ENCODE measurements at regions not wholly inside any gene's neighbourhood (a gene's known extent, or its start where the extent isn't known, plus 50 kb on each side); places are given as distances from the start of the nearest gene placed in this dataset.

- H3K27ac ChIP-seq = no peak overlapping the region
- TF ChIP-seq ZFX (IDR thresholded peaks at IDR 0.05) = no peak
- no peak for TF ChIP-seq CTCF (conservative IDR thresholded peaks at IDR 0.05)
Observed at GRCh38 chr12:60834806-60835205, 1239.0 kb downstream of the SLC16A7 start.

GRCh38 chr12:60836651-60837050, 1240.8 kb downstream of the SLC16A7 start:
- no peak for TF ChIP-seq ZFX (IDR thresholded peaks at IDR 0.05)
- no peak for TF ChIP-seq CTCF (conservative IDR thresholded peaks at IDR 0.05)
- no peak overlapping the region for H3K27ac ChIP-seq

GRCh38 chr12:60842181-60842580, 1246.4 kb downstream of the SLC16A7 start:
- TF ChIP-seq CTCF (conservative IDR thresholded peaks at IDR 0.05) (no peak), ZFX (IDR thresholded peaks at IDR 0.05) (no peak)
- H3K27ac ChIP-seq = no peak overlapping the region

- TF ChIP-seq ZFX (IDR thresholded peaks at IDR 0.05) (no peak), CTCF (conservative IDR thresholded peaks at IDR 0.05) (no peak)
- H3K27ac ChIP-seq = no peak overlapping the region
Observed at GRCh38 chr12:60844101-60844500, 1248.3 kb downstream of the SLC16A7 start.

GRCh38 chr12:60844875-60845274, 1249.0 kb downstream of the SLC16A7 start:
- TF ChIP-seq CTCF (conservative IDR thresholded peaks at IDR 0.05) (no peak), ZFX (IDR thresholded peaks at IDR 0.05) (no peak)
- H3K27ac ChIP-seq = no peak overlapping the region

- no peak overlapping the region for H3K27ac ChIP-seq
Observed at GRCh38 chr12:60845696-60846095, 1249.9 kb downstream of the SLC16A7 start.

GRCh38 chr12:60847281-60847680, 1251.5 kb downstream of the SLC16A7 start:
- H3K27ac ChIP-seq = no peak overlapping the region
- TF ChIP-seq CTCF (conservative IDR thresholded peaks at IDR 0.05) = no peak
- no peak for TF ChIP-seq ZFX (IDR thresholded peaks at IDR 0.05)

More at GRCh38 chr12:60845696-60846095, 1249.9 kb downstream of the SLC16A7 start:
- no peak for TF ChIP-seq CTCF (conservative IDR thresholded peaks at IDR 0.05)
- no peak for TF ChIP-seq ZFX (IDR thresholded peaks at IDR 0.05)
